ENCODE measurements at regions not wholly inside any gene's neighbourhood (a gene's known extent, or its start where the extent isn't known, plus 50 kb on each side); places are given as distances from the start of the nearest gene placed in this dataset.

DNA sequence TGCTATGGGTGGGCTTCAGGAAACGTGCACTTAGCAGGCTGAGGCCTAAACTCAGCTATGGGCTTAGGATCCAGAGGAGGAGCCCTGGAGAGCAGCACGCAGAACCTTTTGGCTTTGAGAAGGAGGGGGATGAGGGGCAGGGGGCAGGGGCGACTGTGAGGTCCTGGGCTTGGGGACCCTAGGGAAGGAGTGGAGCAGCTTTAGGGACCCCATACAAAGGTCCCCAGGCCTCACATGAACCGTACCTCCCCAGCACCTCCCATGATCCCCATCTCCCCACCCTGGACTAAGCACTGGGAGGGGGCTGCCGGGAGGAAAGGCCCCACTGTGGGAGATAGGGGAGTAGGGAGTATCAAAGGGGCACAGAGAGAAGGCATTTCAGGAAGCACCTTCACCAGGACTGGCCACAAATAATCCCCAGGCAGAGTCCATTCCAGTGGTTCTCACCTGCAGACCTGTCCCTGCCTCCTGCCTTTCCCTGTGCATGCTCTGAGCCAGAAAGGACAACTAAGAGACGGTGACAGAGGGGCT, 62.0 kb upstream of the KLF13 start:
- H3K9me3 ChIP-seq (ENCODE audit: control insufficient read depth, insufficient read depth, low read depth, low read length), result no peaks in the 10 kb centered on the region
- no peak overlapping the region for H3K4me3 ChIP-seq (ENCODE audit: low read depth, low read length)
- H3K4me1 ChIP-seq (ENCODE audit: control insufficient read depth, insufficient read depth, low read length), result no peaks in the 10 kb centered on the region
- POLR2A ChIA-PET, result no interaction called here
- TF ChIP-seq, protein P1, sequence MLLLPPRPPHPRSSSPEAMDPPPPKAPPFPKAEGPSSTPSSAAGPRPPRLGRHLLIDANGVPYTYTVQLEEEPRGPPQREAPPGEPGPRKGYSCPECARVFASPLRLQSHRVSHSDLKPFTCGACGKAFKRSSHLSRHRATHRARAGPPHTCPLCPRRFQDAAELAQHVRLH (tag by site-specific recombination; IDR thresholded peaks at IDR 0.05), result no peak
- TF ChIP-seq, protein P2, sequence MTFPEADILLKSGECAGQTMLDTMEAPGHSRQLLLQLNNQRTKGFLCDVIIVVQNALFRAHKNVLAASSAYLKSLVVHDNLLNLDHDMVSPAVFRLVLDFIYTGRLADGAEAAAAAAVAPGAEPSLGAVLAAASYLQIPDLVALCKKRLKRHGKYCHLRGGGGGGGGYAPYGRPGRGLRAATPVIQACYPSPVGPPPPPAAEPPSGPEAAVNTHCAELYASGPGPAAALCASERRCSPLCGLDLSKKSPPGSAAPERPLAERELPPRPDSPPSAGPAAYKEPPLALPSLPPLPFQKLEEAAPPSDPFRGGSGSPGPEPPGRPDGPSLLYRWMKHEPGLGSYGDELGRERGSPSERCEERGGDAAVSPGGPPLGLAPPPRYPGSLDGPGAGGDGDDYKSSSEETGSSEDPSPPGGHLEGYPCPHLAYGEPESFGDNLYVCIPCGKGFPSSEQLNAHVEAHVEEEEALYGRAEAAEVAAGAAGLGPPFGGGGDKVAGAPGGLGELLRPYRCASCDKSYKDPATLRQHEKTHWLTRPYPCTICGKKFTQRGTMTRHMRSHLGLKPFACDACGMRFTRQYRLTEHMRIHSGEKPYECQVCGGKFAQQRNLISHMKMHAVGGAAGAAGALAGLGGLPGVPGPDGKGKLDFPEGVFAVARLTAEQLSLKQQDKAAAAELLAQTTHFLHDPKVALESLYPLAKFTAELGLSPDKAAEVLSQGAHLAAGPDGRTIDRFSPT (tag by site-specific recombination; IDR thresholded peaks at IDR 0.05), result no peak
- no peak for TF ChIP-seq ZNF324 (tag by site-specific recombination; IDR thresholded peaks at IDR 0.05)
- no peak for TF ChIP-seq ZNF350 (tag by site-specific recombination; IDR thresholded peaks at IDR 0.05)
- no peak for TF ChIP-seq ZNF146 (tag by site-specific recombination; IDR thresholded peaks at IDR 0.05)
- no peak for TF ChIP-seq ZNF610 (tag by site-specific recombination; IDR thresholded peaks at IDR 0.05; ENCODE audit: borderline replicate concordance)
- TF ChIP-seq ZSCAN16 (tag by site-specific recombination; IDR thresholded peaks at IDR 0.05), result no peak
- TF ChIP-seq, protein P3, sequence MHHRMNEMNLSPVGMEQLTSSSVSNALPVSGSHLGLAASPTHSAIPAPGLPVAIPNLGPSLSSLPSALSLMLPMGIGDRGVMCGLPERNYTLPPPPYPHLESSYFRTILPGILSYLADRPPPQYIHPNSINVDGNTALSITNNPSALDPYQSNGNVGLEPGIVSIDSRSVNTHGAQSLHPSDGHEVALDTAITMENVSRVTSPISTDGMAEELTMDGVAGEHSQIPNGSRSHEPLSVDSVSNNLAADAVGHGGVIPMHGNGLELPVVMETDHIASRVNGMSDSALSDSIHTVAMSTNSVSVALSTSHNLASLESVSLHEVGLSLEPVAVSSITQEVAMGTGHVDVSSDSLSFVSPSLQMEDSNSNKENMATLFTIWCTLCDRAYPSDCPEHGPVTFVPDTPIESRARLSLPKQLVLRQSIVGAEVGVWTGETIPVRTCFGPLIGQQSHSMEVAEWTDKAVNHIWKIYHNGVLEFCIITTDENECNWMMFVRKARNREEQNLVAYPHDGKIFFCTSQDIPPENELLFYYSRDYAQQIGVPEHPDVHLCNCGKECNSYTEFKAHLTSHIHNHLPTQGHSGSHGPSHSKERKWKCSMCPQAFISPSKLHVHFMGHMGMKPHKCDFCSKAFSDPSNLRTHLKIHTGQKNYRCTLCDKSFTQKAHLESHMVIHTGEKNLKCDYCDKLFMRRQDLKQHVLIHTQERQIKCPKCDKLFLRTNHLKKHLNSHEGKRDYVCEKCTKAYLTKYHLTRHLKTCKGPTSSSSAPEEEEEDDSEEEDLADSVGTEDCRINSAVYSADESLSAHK (tag by site-specific recombination; IDR thresholded peaks at IDR 0.05), result no peak
- TF ChIP-seq, protein P4, sequence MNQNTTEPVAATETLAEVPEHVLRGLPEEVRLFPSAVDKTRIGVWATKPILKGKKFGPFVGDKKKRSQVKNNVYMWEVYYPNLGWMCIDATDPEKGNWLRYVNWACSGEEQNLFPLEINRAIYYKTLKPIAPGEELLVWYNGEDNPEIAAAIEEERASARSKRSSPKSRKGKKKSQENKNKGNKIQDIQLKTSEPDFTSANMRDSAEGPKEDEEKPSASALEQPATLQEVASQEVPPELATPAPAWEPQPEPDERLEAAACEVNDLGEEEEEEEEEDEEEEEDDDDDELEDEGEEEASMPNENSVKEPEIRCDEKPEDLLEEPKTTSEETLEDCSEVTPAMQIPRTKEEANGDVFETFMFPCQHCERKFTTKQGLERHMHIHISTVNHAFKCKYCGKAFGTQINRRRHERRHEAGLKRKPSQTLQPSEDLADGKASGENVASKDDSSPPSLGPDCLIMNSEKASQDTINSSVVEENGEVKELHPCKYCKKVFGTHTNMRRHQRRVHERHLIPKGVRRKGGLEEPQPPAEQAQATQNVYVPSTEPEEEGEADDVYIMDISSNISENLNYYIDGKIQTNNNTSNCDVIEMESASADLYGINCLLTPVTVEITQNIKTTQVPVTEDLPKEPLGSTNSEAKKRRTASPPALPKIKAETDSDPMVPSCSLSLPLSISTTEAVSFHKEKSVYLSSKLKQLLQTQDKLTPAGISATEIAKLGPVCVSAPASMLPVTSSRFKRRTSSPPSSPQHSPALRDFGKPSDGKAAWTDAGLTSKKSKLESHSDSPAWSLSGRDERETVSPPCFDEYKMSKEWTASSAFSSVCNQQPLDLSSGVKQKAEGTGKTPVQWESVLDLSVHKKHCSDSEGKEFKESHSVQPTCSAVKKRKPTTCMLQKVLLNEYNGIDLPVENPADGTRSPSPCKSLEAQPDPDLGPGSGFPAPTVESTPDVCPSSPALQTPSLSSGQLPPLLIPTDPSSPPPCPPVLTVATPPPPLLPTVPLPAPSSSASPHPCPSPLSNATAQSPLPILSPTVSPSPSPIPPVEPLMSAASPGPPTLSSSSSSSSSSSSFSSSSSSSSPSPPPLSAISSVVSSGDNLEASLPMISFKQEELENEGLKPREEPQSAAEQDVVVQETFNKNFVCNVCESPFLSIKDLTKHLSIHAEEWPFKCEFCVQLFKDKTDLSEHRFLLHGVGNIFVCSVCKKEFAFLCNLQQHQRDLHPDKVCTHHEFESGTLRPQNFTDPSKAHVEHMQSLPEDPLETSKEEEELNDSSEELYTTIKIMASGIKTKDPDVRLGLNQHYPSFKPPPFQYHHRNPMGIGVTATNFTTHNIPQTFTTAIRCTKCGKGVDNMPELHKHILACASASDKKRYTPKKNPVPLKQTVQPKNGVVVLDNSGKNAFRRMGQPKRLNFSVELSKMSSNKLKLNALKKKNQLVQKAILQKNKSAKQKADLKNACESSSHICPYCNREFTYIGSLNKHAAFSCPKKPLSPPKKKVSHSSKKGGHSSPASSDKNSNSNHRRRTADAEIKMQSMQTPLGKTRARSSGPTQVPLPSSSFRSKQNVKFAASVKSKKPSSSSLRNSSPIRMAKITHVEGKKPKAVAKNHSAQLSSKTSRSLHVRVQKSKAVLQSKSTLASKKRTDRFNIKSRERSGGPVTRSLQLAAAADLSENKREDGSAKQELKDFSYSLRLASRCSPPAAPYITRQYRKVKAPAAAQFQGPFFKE (tag by site-specific recombination; IDR thresholded peaks at IDR 0.05; ENCODE audit: borderline replicate concordance), result no peak
- no peak for TF ChIP-seq ZNF514 (tag by site-specific recombination; IDR thresholded peaks at IDR 0.05)
- TF ChIP-seq ZNF473 (tag by site-specific recombination; IDR thresholded peaks at IDR 0.05), result no peak
- TF ChIP-seq, protein P5, sequence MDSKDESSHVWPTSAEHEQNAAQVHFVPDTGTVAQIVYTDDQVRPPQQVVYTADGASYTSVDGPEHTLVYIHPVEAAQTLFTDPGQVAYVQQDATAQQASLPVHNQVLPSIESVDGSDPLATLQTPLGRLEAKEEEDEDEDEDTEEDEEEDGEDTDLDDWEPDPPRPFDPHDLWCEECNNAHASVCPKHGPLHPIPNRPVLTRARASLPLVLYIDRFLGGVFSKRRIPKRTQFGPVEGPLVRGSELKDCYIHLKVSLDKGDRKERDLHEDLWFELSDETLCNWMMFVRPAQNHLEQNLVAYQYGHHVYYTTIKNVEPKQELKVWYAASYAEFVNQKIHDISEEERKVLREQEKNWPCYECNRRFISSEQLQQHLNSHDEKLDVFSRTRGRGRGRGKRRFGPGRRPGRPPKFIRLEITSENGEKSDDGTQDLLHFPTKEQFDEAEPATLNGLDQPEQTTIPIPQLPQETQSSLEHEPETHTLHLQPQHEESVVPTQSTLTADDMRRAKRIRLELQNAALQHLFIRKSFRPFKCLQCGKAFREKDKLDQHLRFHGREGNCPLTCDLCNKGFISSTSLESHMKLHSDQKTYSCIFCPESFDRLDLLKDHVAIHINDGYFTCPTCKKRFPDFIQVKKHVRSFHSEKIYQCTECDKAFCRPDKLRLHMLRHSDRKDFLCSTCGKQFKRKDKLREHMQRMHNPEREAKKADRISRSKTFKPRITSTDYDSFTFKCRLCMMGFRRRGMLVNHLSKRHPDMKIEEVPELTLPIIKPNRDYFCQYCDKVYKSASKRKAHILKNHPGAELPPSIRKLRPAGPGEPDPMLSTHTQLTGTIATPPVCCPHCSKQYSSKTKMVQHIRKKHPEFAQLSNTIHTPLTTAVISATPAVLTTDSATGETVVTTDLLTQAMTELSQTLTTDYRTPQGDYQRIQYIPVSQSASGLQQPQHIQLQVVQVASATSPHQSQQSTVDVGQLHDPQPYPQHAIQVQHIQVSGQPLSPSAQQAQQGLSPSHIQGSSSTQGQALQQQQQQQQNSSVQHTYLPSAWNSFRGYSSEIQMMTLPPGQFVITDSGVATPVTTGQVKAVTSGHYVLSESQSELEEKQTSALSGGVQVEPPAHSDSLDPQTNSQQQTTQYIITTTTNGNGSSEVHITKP (tag by site-specific recombination; IDR thresholded peaks at IDR 0.05), result no peak
- no peak for TF ChIP-seq ZIC2 (tag by site-specific recombination; IDR thresholded peaks at IDR 0.05)
- TF ChIP-seq SCRT2 (tag by site-specific recombination; IDR thresholded peaks at IDR 0.05), result no peak
- TF ChIP-seq ZNF24 (tag by site-specific recombination; IDR thresholded peaks at IDR 0.05), result no peak
- TF ChIP-seq KLF9 (tag by site-specific recombination; IDR thresholded peaks at IDR 0.05; ENCODE audit: low read depth), result no peak
- no peak for TF ChIP-seq OVOL3 (tag by site-specific recombination; IDR thresholded peaks at IDR 0.05)
- no peak for TF ChIP-seq ZNF707 (tag by site-specific recombination; IDR thresholded peaks at IDR 0.05)
- TF ChIP-seq, protein P6, sequence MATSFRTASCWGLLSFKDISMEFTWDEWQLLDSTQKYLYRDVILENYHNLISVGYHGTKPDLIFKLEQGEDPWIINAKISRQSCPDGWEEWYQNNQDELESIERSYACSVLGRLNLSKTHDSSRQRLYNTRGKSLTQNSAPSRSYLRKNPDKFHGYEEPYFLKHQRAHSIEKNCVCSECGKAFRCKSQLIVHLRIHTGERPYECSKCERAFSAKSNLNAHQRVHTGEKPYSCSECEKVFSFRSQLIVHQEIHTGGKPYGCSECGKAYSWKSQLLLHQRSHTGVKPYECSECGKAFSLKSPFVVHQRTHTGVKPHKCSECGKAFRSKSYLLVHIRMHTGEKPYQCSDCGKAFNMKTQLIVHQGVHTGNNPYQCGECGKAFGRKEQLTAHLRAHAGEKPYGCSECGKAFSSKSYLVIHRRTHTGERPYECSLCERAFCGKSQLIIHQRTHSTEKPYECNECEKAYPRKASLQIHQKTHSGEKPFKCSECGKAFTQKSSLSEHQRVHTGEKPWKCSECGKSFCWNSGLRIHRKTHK (tag by site-specific recombination; IDR thresholded peaks at IDR 0.05), result no peak
- H3K27ac ChIP-seq (ENCODE audit: extremely low read depth, low read depth, low read length), result no peak overlapping the region
- CTCF ChIA-PET, result no interaction called here
- no peaks in the 10 kb centered on the region for H3K36me3 ChIP-seq (ENCODE audit: control insufficient read depth in 2 of 2, insufficient read depth in 1 of 2, low read length in 2 of 2)
